ENCODE measurements at regions not wholly inside any gene's neighbourhood (a gene's known extent, or its start where the extent isn't known, plus 50 kb on each side); places are given as distances from the start of the nearest gene placed in this dataset.

GRCh38 chr6:137409266-137409777, 84.9 kb downstream of the OLIG3 start (continued):
- TF ChIP-seq CTCF (IDR thresholded peaks at IDR 0.05; ENCODE audit: control extremely low read depth in 1 of 3, insufficient read depth in 1 of 3, low read depth in 1 of 3, low read length in 3 of 3) (no peak), SP2 (IDR thresholded peaks at IDR 0.05; ENCODE audit: low read length) (no peak)

Measured in H1 (cell line).